ENCODE measurements at regions not wholly inside any gene's neighbourhood (a gene's known extent, or its start where the extent isn't known, plus 50 kb on each side); places are given as distances from the start of the nearest gene placed in this dataset.

DNA sequence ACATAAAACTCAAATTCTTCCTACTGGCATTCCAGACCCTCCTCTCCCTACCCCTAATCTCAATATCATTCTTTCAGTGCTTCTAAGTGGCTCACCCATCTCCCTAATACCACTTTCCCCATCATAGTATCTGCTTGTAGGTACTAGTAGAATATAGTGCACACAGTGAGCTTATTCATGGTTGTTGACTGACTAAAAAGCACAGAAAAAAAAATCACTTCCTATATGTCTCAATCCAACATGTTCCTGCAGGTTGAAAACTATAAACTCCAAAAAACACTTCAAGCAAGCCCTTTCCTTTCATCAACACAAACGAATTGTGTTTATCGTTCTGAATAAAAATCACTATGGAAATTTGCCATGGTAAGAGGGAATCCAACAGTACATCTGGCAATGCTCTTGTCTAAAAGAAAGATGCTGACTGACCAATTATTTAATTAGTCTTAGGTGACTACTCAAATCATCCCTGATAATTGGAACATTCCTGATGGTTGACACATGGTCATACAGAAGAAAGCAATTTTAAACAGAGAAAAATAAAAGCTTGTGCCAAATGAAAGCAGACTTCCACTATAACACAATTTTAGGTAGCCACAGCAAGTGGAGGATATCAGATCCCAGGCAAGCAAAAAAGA is 87.1 kb downstream of the NDUFS5 start:
- no peak overlapping the region for H3K9ac ChIP-seq (ENCODE audit: control insufficient read depth, extremely low read depth, insufficient read depth, low read length)
- H2AFZ ChIP-seq (ENCODE audit: control insufficient read depth, low read length), result no peak overlapping the region
- TF ChIP-seq EZH2 (IDR thresholded peaks at IDR 0.05; ENCODE audit: low read length), result no peak
- TF ChIP-seq CTCF (optimal IDR thresholded peaks at IDR 0.05 in 1 of 3, IDR thresholded peaks at IDR 0.05 in 1 of 3, conservative IDR thresholded peaks at IDR 0.05 in 1 of 3; ENCODE audit: extremely low read depth in 1 of 3, insufficient read depth in 2 of 3, low read length in 3 of 3), result no peak
- peaks cover 92% of the 10 kb centered on the region for H3K4me1 ChIP-seq (ENCODE audit: control insufficient read depth, extremely low read depth, insufficient read depth, low read length)
- no peaks in the 10 kb centered on the region for H3K27me3 ChIP-seq (ENCODE audit: control insufficient read depth, extremely low read depth, insufficient read depth, low read length)
- DNase-seq (ENCODE audit: low read depth, low spot score) (no peak), FAIRE-seq (no peak)
- H3K4me2 ChIP-seq (ENCODE audit: control insufficient read depth, extremely low read depth, insufficient read depth, low read depth, low read length), result peak overlapping the region; percentile 30
- H3K79me2 ChIP-seq (ENCODE audit: control insufficient read depth, insufficient read depth, low read length), result peaks cover 96% of the 10 kb centered on the region
- no peak overlapping the region for H3K4me3 ChIP-seq (ENCODE audit: control insufficient read depth in 2 of 3, extremely low read depth in 1 of 3, insufficient read depth in 2 of 3, low read depth in 1 of 3, low read length in 3 of 3)
- H3K36me3 ChIP-seq (ENCODE audit: control insufficient read depth in 2 of 2, extremely low read depth in 1 of 2, insufficient read depth in 2 of 2, low read length in 2 of 2), result peaks cover 0 to 6% of the 10 kb centered on the region in 2 experiments
- H3K9me1 ChIP-seq (ENCODE audit: control insufficient read depth, extremely low read depth, insufficient read depth, low read length), result peaks cover 7% of the 10 kb centered on the region
- peaks cover 29% of the 10 kb centered on the region for H4K20me1 ChIP-seq (ENCODE audit: control insufficient read depth, extremely low read depth, insufficient read depth, low read length)
- dilution Hi-C loops (cut with MboI; ENCODE audit: extremely low pct_ligation_motif_present, low sequenced_read_pairs), result no loop called here
- H3K27ac ChIP-seq (ENCODE audit: control insufficient read depth, insufficient read depth, low read length), result peak overlapping the region; percentile 65
- H3K9me3 ChIP-seq (ENCODE audit: control insufficient read depth, low read depth, low read length), result no peaks in the 10 kb centered on the region

- Histone ChIP-seq H3K36me3 (ENCODE audit: control insufficient read depth in 2 of 2, extremely low read depth in 1 of 2, insufficient read depth in 2 of 2, low read length in 2 of 2) (peaks cover 0 to 13% of the 10 kb centered on the region in 2 experiments), H3K4me3 (ENCODE audit: control insufficient read depth in 2 of 3, extremely low read depth in 1 of 3, insufficient read depth in 2 of 3, low read depth in 1 of 3, low read length in 3 of 3) (no peak overlapping the region), H4K20me1 (ENCODE audit: control insufficient read depth, extremely low read depth, insufficient read depth, low read length) (peaks cover 33% of the 10 kb centered on the region), H3K27me3 (ENCODE audit: control insufficient read depth, extremely low read depth, insufficient read depth, low read length) (no peaks in the 10 kb centered on the region), H3K9me3 (ENCODE audit: control insufficient read depth, low read depth, low read length) (no peaks in the 10 kb centered on the region), H3K79me2 (ENCODE audit: control insufficient read depth, insufficient read depth, low read length) (peaks cover 96% of the 10 kb centered on the region), H3K27ac (ENCODE audit: control insufficient read depth, insufficient read depth, low read length) (peak overlapping the region; percentile 74), H3K4me2 (ENCODE audit: control insufficient read depth, extremely low read depth, insufficient read depth, low read depth, low read length) (peak overlapping the region; percentile 65), H3K9ac (ENCODE audit: control insufficient read depth, extremely low read depth, insufficient read depth, low read length) (no peak overlapping the region), H3K4me1 (ENCODE audit: control insufficient read depth, extremely low read depth, insufficient read depth, low read length) (peaks cover 75% of the 10 kb centered on the region), H2AFZ (ENCODE audit: control insufficient read depth, low read length) (no peak overlapping the region), H3K9me1 (ENCODE audit: control insufficient read depth, extremely low read depth, insufficient read depth, low read length) (peaks cover 12% of the 10 kb centered on the region)
- dilution Hi-C loops (cut with MboI; ENCODE audit: extremely low pct_ligation_motif_present, low sequenced_read_pairs), result no loop called here
- FAIRE-seq, result no peak
- TF ChIP-seq CTCF (optimal IDR thresholded peaks at IDR 0.05 in 1 of 3, IDR thresholded peaks at IDR 0.05 in 1 of 3, conservative IDR thresholded peaks at IDR 0.05 in 1 of 3; ENCODE audit: extremely low read depth in 1 of 3, insufficient read depth in 2 of 3, low read length in 3 of 3) (no peak), EZH2 (IDR thresholded peaks at IDR 0.05; ENCODE audit: low read length) (no peak)
- no peak for DNase-seq (ENCODE audit: low read depth, low spot score)
Observed at GRCh38 chr1:39115271-39116110, 89.0 kb upstream of the MACF1 start.
